ENCODE measurements at regions not wholly inside any gene's neighbourhood (a gene's known extent, or its start where the extent isn't known, plus 50 kb on each side); places are given as distances from the start of the nearest gene placed in this dataset.

DNA sequence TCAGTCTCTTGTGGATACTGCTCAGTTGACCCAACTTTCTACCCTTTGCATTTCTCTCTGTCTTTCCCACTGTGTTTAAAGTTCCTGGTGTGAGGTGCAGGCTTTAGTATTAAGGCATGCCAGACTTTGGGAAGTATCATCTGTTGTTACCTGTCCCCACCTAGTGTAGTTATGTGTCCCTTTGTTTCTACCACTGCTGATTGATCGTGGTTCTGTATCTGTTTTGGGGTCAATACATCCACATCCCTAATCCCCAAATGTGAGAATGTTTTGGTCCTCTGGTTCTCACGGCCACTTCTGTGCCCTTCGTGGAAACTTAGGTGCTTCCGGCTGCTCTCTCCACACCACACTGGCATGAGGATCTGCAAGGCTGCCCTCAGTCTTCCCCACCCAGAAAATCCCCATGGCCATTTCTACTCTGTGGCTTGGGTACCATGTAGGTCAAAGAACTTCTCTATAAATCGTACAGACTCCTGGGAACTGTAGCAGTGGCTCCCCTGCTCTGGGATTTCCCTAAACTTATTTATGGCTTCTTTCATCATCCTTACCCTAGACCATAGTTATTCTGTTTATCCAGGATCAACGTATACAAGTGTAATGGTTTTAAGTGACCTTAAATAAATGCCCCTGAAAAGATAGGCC, 443.2 kb downstream of the XYLT1 start:
- Histone ChIP-seq H2AFZ (no peak overlapping the region), H3K36me3 (ENCODE audit: low read depth) (no peaks in the 10 kb centered on the region), H3K9ac (no peak overlapping the region), H4K20me1 (ENCODE audit: insufficient read depth) (no peaks in the 10 kb centered on the region), H3K27me3 (replicated peaks; ENCODE audit: insufficient read depth) (no peaks in the 10 kb centered on the region), H3K4me2 (ENCODE audit: unreplicated experiment) (no peak overlapping the region), H3K9me2 (ENCODE audit: insufficient read depth) (no peaks in the 10 kb centered on the region), H3K27ac (no peak overlapping the region), H3K4me1 (ENCODE audit: insufficient read depth) (no peaks in the 10 kb centered on the region), H3K79me2 (ENCODE audit: insufficient read depth) (no peaks in the 10 kb centered on the region), H3F3A (ENCODE audit: insufficient read depth) (no peaks in the 10 kb centered on the region), H3K4me3 (no peak overlapping the region), H3K9me3 (ENCODE audit: low read depth) (no peaks in the 10 kb centered on the region)
- no peak for DNase-seq
- WGBS, 2 experiments (ENCODE audit: low coverage in 1 of 2, low lambda C conversion rate in 2 of 2, missing lambda C conversion rate in 2 of 2): 26 to 28% methylated on average over 6 of the region's 6 CpGs
- TF ChIP-seq EZH2 (IDR thresholded peaks at IDR 0.05; ENCODE audit: insufficient read depth, poor library complexity, severe bottlenecking): no peak
- TF ChIP-seq EZH2phosphoT487 (IDR thresholded peaks at IDR 0.05; ENCODE audit: insufficient read depth, low read depth): no peak
- in situ Hi-C loops (cut with MboI): no loop called here

DNA sequence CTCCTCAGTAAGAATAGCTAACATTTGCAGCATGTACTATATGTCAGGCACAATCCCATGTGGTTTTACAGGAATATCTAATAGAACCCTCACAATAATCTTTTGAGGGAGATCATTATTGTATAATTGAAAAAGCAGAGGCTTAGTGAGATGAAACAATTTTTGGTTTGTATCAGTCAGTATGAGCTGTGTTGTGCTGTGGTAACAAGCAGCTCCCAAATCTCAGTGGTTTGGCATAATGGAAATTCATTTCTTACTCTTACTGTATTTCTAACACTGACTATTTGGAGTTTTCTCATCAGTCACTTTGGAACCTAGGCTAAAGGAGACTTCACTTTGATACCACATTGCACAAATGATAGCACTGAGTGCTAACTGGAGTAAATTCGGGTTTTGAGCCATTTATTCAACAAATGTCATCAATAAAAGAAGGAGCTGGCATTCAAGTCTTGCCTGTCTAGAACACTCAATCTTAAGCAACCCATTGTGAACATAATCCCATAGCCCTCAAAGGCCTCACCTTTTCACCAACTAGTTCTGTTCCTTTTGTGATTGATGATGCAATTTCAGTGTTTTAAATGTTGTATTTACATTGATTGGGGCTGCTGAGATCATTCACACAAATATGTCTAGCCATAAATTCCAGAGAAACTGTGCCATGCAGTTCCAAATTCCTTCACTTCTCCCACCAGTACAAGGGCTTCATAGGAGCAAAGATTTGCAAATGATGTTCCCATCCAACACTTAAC, 441.0 kb downstream of the XYLT1 start:
- H4K20me1 ChIP-seq (ENCODE audit: insufficient read depth): no peaks in the 10 kb centered on the region
- no peaks in the 10 kb centered on the region for H3K4me1 ChIP-seq (ENCODE audit: insufficient read depth)
- no peak overlapping the region for H3K4me2 ChIP-seq (ENCODE audit: unreplicated experiment)
- H3K36me3 ChIP-seq (ENCODE audit: low read depth): no peaks in the 10 kb centered on the region
- H3K9me2 ChIP-seq (ENCODE audit: insufficient read depth): no peaks in the 10 kb centered on the region
- in situ Hi-C loops (cut with MboI): no loop called here
- H3F3A ChIP-seq (ENCODE audit: insufficient read depth): no peaks in the 10 kb centered on the region
- TF ChIP-seq EZH2phosphoT487 (IDR thresholded peaks at IDR 0.05; ENCODE audit: insufficient read depth, low read depth) (no peak), EZH2 (IDR thresholded peaks at IDR 0.05; ENCODE audit: insufficient read depth, poor library complexity, severe bottlenecking) (no peak)
- H3K4me3 ChIP-seq: no peak overlapping the region
- H3K27ac ChIP-seq: no peak overlapping the region
- H3K9ac ChIP-seq: no peak overlapping the region
- no peak for DNase-seq
- no peaks in the 10 kb centered on the region for H3K79me2 ChIP-seq (ENCODE audit: insufficient read depth)
- 0 to 3% methylated on average over 1 of the region's 1 CpG for WGBS, 2 experiments (ENCODE audit: low coverage in 1 of 2, low lambda C conversion rate in 2 of 2, missing lambda C conversion rate in 2 of 2)
- no peak overlapping the region for H2AFZ ChIP-seq
- no peaks in the 10 kb centered on the region for H3K27me3 ChIP-seq (replicated peaks; ENCODE audit: insufficient read depth)
- no peaks in the 10 kb centered on the region for H3K9me3 ChIP-seq (ENCODE audit: low read depth)

DNA sequence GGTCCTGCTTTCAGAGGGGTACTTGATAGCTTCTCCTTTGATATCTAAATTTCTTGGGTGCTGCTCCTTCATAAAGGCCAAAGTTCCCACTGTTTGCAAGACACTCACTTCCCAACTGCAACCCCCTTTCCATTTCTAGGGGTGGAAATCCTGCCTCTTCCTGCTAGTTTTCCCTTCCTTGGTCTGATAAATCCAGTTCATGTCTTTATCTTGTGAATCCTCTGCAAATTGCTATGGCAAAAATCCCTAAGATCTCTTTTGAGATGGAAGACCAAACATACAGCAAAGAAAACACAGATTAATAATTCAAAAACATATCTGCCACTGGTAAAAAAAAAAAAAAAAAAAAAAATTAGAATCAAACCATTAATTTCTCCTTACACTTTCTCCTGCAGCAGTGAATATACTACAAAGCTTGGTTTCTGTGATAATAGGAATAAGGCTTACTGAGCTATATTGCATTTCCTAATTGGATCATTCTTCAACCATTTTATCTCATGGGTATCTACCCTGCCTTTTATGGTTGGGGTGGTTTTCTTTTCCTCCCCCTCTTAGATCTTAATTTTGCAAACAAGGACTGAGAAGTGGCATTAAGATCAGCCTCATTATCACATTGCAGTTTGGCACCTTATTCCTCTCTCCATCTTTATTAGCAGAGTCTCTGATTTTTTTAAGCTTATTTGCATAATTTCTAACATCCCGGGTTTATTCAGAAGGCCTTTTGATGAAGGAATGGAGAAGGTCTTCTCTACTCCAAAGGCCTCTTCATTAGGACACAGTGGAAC, 439.1 kb downstream of the XYLT1 start:
- TF ChIP-seq EZH2 (IDR thresholded peaks at IDR 0.05; ENCODE audit: insufficient read depth, poor library complexity, severe bottlenecking) (no peak), EZH2phosphoT487 (IDR thresholded peaks at IDR 0.05; ENCODE audit: insufficient read depth, low read depth) (no peak)
- no peak for DNase-seq
- no peaks in the 10 kb centered on the region for H3F3A ChIP-seq (ENCODE audit: insufficient read depth)
- H3K27me3 ChIP-seq (replicated peaks; ENCODE audit: insufficient read depth): no peaks in the 10 kb centered on the region
- H2AFZ ChIP-seq: no peak overlapping the region
- no peaks in the 10 kb centered on the region for H3K9me2 ChIP-seq (ENCODE audit: insufficient read depth)
- no peaks in the 10 kb centered on the region for H4K20me1 ChIP-seq (ENCODE audit: insufficient read depth)
- no peaks in the 10 kb centered on the region for H3K79me2 ChIP-seq (ENCODE audit: insufficient read depth)
- in situ Hi-C loops (cut with MboI): no loop called here
- WGBS, 2 experiments (ENCODE audit: low coverage in 1 of 2, low lambda C conversion rate in 2 of 2, missing lambda C conversion rate in 2 of 2): 0 to 8% methylated on average over 1 of the region's 1 CpG
- no peak overlapping the region for H3K4me3 ChIP-seq
- no peak overlapping the region for H3K9ac ChIP-seq
- H3K9me3 ChIP-seq (ENCODE audit: low read depth): no peaks in the 10 kb centered on the region
- no peaks in the 10 kb centered on the region for H3K4me1 ChIP-seq (ENCODE audit: insufficient read depth)
- no peak overlapping the region for H3K4me2 ChIP-seq (ENCODE audit: unreplicated experiment)
- no peak overlapping the region for H3K27ac ChIP-seq
- H3K36me3 ChIP-seq (ENCODE audit: low read depth): no peaks in the 10 kb centered on the region

DNA sequence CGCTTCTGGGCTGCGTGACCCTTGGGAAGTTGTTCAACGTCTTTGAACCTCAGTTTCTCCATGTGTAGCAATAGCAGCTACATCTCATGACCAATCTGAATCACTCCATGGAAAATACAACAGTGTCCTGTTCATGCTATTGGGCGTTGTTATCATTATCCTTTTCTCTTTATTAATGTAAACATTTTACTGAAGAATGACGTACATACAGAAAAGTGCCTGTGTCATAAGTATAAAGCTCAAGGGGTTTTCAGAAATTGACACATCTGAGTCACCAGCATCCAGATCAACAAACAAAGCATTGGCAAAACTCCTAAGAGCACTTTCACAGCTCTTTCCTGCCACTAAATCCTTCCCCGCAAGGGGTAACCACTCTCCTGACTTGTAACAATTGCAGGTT, 438.4 kb downstream of the XYLT1 start:
- no peak for TF ChIP-seq EZH2 (IDR thresholded peaks at IDR 0.05; ENCODE audit: insufficient read depth, poor library complexity, severe bottlenecking)
- TF ChIP-seq EZH2phosphoT487 (IDR thresholded peaks at IDR 0.05; ENCODE audit: insufficient read depth, low read depth): no peak
- in situ Hi-C loops (cut with MboI): no loop called here
- no peaks in the 10 kb centered on the region for H3F3A ChIP-seq (ENCODE audit: insufficient read depth)
- H3K27ac ChIP-seq: no peak overlapping the region
- no peak for DNase-seq
- H3K9me2 ChIP-seq (ENCODE audit: insufficient read depth): no peaks in the 10 kb centered on the region
- H3K27me3 ChIP-seq (replicated peaks; ENCODE audit: insufficient read depth): no peaks in the 10 kb centered on the region
- H3K4me3 ChIP-seq: no peak overlapping the region
- no peaks in the 10 kb centered on the region for H4K20me1 ChIP-seq (ENCODE audit: insufficient read depth)
- no peaks in the 10 kb centered on the region for H3K4me1 ChIP-seq (ENCODE audit: insufficient read depth)
- no peaks in the 10 kb centered on the region for H3K9me3 ChIP-seq (ENCODE audit: low read depth)
- H3K36me3 ChIP-seq (ENCODE audit: low read depth): no peaks in the 10 kb centered on the region
- H3K79me2 ChIP-seq (ENCODE audit: insufficient read depth): no peaks in the 10 kb centered on the region
- H3K9ac ChIP-seq: no peak overlapping the region
- WGBS, 2 experiments (ENCODE audit: low coverage in 1 of 2, low lambda C conversion rate in 2 of 2, missing lambda C conversion rate in 2 of 2): 53 to 57% methylated on average over 6 of the region's 6 CpGs
- H2AFZ ChIP-seq: no peak overlapping the region
- no peak overlapping the region for H3K4me2 ChIP-seq (ENCODE audit: unreplicated experiment)
